ENCODE measurements at regions not wholly inside any gene's neighbourhood (a gene's known extent, or its start where the extent isn't known, plus 50 kb on each side); places are given as distances from the start of the nearest gene placed in this dataset.

GRCh38 chr13:60229708-60230272 is 66.1 kb upstream of the DIAPH3 start:
- ChIA-PET POLR2A (ENCODE audit: partially characterized antibody) (no interaction called here), CTCF (ENCODE audit: partially characterized antibody) (interaction anchor here (0.6 to 1.8 kb wide), 2 partner anchors 97 to 100 kb away, joined by 5 read pairs; no protein-coding TSS in a partner anchor)
- H2AK5ac ChIP-seq (ENCODE audit: low read depth, low read length): no peak overlapping the region
- H3K56ac ChIP-seq (replicated peaks; ENCODE audit: insufficient read length, low read depth, low read length): no peak overlapping the region
- H3K4ac ChIP-seq (replicated peaks; ENCODE audit: insufficient read length, low read depth, low read length): no peak overlapping the region
- H2AFZ ChIP-seq (ENCODE audit: low read length): no peak overlapping the region
- no peak overlapping the region for H2BK15ac ChIP-seq (ENCODE audit: low read length)
- H3K36me3 ChIP-seq (ENCODE audit: control insufficient read depth in 2 of 4, insufficient read depth in 4 of 4, low read length in 3 of 4): no peaks in the 10 kb centered on the region
- H3K23me2 ChIP-seq (ENCODE audit: low read depth, low read length): no peaks in the 10 kb centered on the region
- H3K9ac ChIP-seq (replicated peaks in 1 of 4; ENCODE audit: extremely low read depth in 1 of 4, low read depth in 3 of 4, low read length in 3 of 4): no peak overlapping the region
- no peak overlapping the region for H3K18ac ChIP-seq (ENCODE audit: extremely low read depth, low read length)
- no peaks in the 10 kb centered on the region for H4K20me1 ChIP-seq (replicated peaks in 1 of 2; ENCODE audit: control insufficient read depth in 1 of 2, insufficient read depth in 2 of 2, low read length in 2 of 2)
- no peaks in the 10 kb centered on the region for H3K79me2 ChIP-seq (ENCODE audit: control insufficient read depth in 1 of 2, insufficient read depth in 2 of 2, low read length in 2 of 2)
- H3K23ac ChIP-seq (ENCODE audit: insufficient read length): no peak overlapping the region
- H4K8ac ChIP-seq (ENCODE audit: extremely low read depth, insufficient read depth, low read length): no peak overlapping the region
- no peaks in the 10 kb centered on the region for H3K79me1 ChIP-seq (ENCODE audit: low read depth, low read length)
- no peak overlapping the region for H3K4me3 ChIP-seq (ENCODE audit: extremely low read depth in 1 of 4, insufficient read depth in 2 of 4, low read depth in 3 of 4, low read length in 4 of 4)
- no peak overlapping the region for H4K91ac ChIP-seq (replicated peaks; ENCODE audit: insufficient read length, low read length)
- H4K5ac ChIP-seq (ENCODE audit: insufficient read length, low read depth, low read length): no peak overlapping the region
- no peak overlapping the region for H3K4me2 ChIP-seq (ENCODE audit: insufficient read depth in 1 of 2, low read depth in 2 of 2, low read length in 2 of 2)
- H3K27me3 ChIP-seq (replicated peaks in 1 of 4; ENCODE audit: control insufficient read depth in 3 of 4, extremely low read depth in 1 of 4, insufficient read depth in 3 of 4, low read length in 3 of 4): peaks cover 0 to under 1% (median 0%) of the 10 kb centered on the region in 4 experiments; a peak in 1 of 7 replicates
- H3K4me1 ChIP-seq (replicated peaks in 1 of 4; ENCODE audit: control insufficient read depth in 3 of 4, insufficient read depth in 4 of 4, low read length in 3 of 4): no peaks in the 10 kb centered on the region
- H3K27ac ChIP-seq (ENCODE audit: low read depth, low read length): no peak overlapping the region
- WGBS, 2 experiments (ENCODE audit: extremely low coverage in 1 of 2, insufficient coverage in 1 of 2, insufficient read length in 1 of 2, insufficient replicate concordance in 2 of 2, low coverage in 1 of 2, low lambda C conversion rate in 2 of 2, missing lambda C conversion rate in 1 of 2): 88% methylated on average over 1 of the region's 1 CpG; no CpG with 5 or more reads in 1 of the 2 experiments
- no peak overlapping the region for H2BK20ac ChIP-seq (ENCODE audit: low read length)
- no peak for FAIRE-seq
- DNase-seq (ENCODE audit: low read depth in 1 of 2, low spot score in 2 of 2): no peak
- no peak overlapping the region for H2BK5ac ChIP-seq (ENCODE audit: low read depth, low read length)
- H2BK12ac ChIP-seq (ENCODE audit: low read depth, low read length): no peak overlapping the region
- no peak overlapping the region for H2BK120ac ChIP-seq (replicated peaks; ENCODE audit: low read depth, low read length)
- H3K14ac ChIP-seq (ENCODE audit: insufficient read length): no peak overlapping the region
- no peaks in the 10 kb centered on the region for H3K9me3 ChIP-seq (ENCODE audit: insufficient read depth in 2 of 2, low read depth in 1 of 2, low read length in 1 of 2)
